H9 (cell line): ENCODE measurements at regions not wholly inside any gene's neighbourhood (a gene's known extent, or its start where the extent isn't known, plus 50 kb on each side); places are given as distances from the start of the nearest gene placed in this dataset.

Experiments used
- DNase-seq: peaks from one replicate; pipeline ENCODE4 v3.0.0-alpha.2; 2017
- H2AFZ ChIP-seq: one replicate; pipeline ENCODE4 v1.6.1; 2013; ENCODE audit warnings: mild to moderate bottlenecking, low read length, control low read depth, moderate library complexity
- H2AK5ac ChIP-seq: 2 replicates; pipeline ENCODE4 v1.6.1; 2013; ENCODE audit warnings: low read length, control low read depth, mixed read lengths; ENCODE audit not compliant: insufficient read length
- H2BK120ac ChIP-seq: one replicate; pipeline ENCODE4 v1.6.1; 2013; ENCODE audit warnings: low read depth, mild to moderate bottlenecking, low read length, control low read depth, inconsistent platforms; ENCODE audit not compliant: poor library complexity, severe bottlenecking
- H2BK12ac ChIP-seq: 2 replicates; pipeline ENCODE4 v1.6.1; 2013; ENCODE audit warnings: low read length, control low read depth, mixed read lengths, low read depth; ENCODE audit not compliant: insufficient read length
- H2BK15ac ChIP-seq: 2 replicates; pipeline ENCODE4 v1.6.1; 2013; ENCODE audit warnings: low read depth, low read length, control low read depth
- H2BK20ac ChIP-seq: one replicate; pipeline ENCODE4 v1.6.1; 2013; ENCODE audit warnings: low read depth, mild to moderate bottlenecking, low read length, control low read depth, inconsistent platforms; ENCODE audit not compliant: poor library complexity, severe bottlenecking
- H2BK5ac ChIP-seq: 2 replicates; pipeline ENCODE4 v1.6.1; 2013; ENCODE audit warnings: low read length, control low read depth, mixed read lengths; ENCODE audit not compliant: insufficient read length
- H3K14ac ChIP-seq: 2 replicates; pipeline ENCODE4 v1.6.1; 2013; ENCODE audit warnings: low read length, control low read depth; ENCODE audit not compliant: insufficient read depth
- H3K18ac ChIP-seq: 2 replicates; pipeline ENCODE4 v1.6.1; 2013; ENCODE audit warnings: low read depth, mild to moderate bottlenecking, mixed read lengths, low read length, control low read depth; ENCODE audit not compliant: insufficient read length
- H3K23ac ChIP-seq: 2 replicates; pipeline ENCODE4 v1.6.1; 2013; ENCODE audit warnings: low read length, control low read depth, mixed read lengths, low read depth; ENCODE audit not compliant: insufficient read length
- H3K23me2 ChIP-seq: 2 replicates; pipeline ENCODE4 v1.6.1; 2013; ENCODE audit warnings: low read depth, mild to moderate bottlenecking, mixed read lengths, low read length, control low read depth; ENCODE audit not compliant: insufficient read length, poor library complexity, severe bottlenecking
- H3K27ac ChIP-seq: 2 replicates; pipeline ENCODE4 v1.5.1; 2013; ENCODE audit warnings: low read length, control low read depth, mixed read lengths, low read depth; ENCODE audit not compliant: insufficient read length
- H3K27me3 ChIP-seq: 2 replicates; pipeline ENCODE4 v1.6.1; 2013; ENCODE audit warnings: low read length, control low read depth, inconsistent platforms; ENCODE audit not compliant: insufficient read depth
- H3K4ac ChIP-seq: 2 replicates; pipeline ENCODE4 v1.6.1; 2013; ENCODE audit warnings: low read depth, mild to moderate bottlenecking, control low read depth, inconsistent platforms, low read length, moderate library complexity
- H3K4me1 ChIP-seq: 2 replicates; pipeline ENCODE4 v1.6.1; 2013; ENCODE audit warnings: low read length, control low read depth, inconsistent platforms; ENCODE audit not compliant: insufficient read depth
- H3K4me2 ChIP-seq: 2 replicates; pipeline ENCODE4 v1.6.1; 2013; ENCODE audit warnings: low read length, control low read depth, mixed read lengths; ENCODE audit not compliant: insufficient read length, insufficient read depth
- H3K56ac ChIP-seq: 2 replicates; pipeline ENCODE4 v1.6.1; 2013; ENCODE audit warnings: low read depth, mild to moderate bottlenecking, mixed read lengths, low read length, control low read depth; ENCODE audit not compliant: insufficient read length
- H3K79me1 ChIP-seq: 2 replicates; pipeline ENCODE4 v1.6.1; 2013; ENCODE audit warnings: low read depth, mild to moderate bottlenecking, moderate library complexity, low read length, control low read depth, inconsistent platforms; ENCODE audit not compliant: insufficient read depth, poor library complexity, severe bottlenecking
- H3K79me2 ChIP-seq: 2 replicates; pipeline ENCODE4 v1.6.1; 2013; ENCODE audit warnings: low read length, control low read depth, inconsistent platforms; ENCODE audit not compliant: insufficient read depth
- H3K9ac ChIP-seq: 2 replicates; pipeline ENCODE4 v1.6.1; 2013; ENCODE audit warnings: low read length, control low read depth, mixed read lengths; ENCODE audit not compliant: insufficient read length; ENCODE audit errors: extremely low read depth
- H3K9me3 ChIP-seq: one replicate; pipeline ENCODE4 v1.6.1; 2013; ENCODE audit warnings: low read depth, low read length, inconsistent platforms; ENCODE audit not compliant: control insufficient read depth
- H3T11ph ChIP-seq: one replicate; pipeline ENCODE4 v1.6.1; 2013; ENCODE audit warnings: mild to moderate bottlenecking, low read length, control low read depth, inconsistent platforms
- H4K20me1 ChIP-seq: one replicate; pipeline ENCODE4 v1.6.1; 2013; ENCODE audit not compliant: control insufficient read depth, insufficient read length, insufficient read depth
- H4K5ac ChIP-seq: 2 replicates; pipeline ENCODE4 v1.6.1; 2013; ENCODE audit warnings: low read depth, mild to moderate bottlenecking, mixed read lengths, low read length, control low read depth; ENCODE audit not compliant: insufficient read length
- H4K8ac ChIP-seq: replicated peaks from 2 replicates; pipeline ENCODE4 v1.6.1; 2013; ENCODE audit warnings: low read length, control low read depth, mixed read lengths, low read depth; ENCODE audit not compliant: insufficient read length
- H4K91ac ChIP-seq: 2 replicates; pipeline ENCODE4 v1.6.1; 2013; ENCODE audit warnings: low read depth, mild to moderate bottlenecking, moderate library complexity, mixed read lengths, low read length, control low read depth; ENCODE audit not compliant: insufficient read length
- H3K27ac Mint-ChIP-seq, 3 experiments: 2 replicates in 2 of 3; 3 replicates in 1 of 3; pipeline ENCODE4 v1.8.0; 2020 to 2021; ENCODE audit warnings: mixed read lengths in 3 of 3, mild to moderate bottlenecking in 1 of 3, moderate library complexity in 1 of 3
- H3K27me3 Mint-ChIP-seq: 2 replicates; pipeline ENCODE4 v1.8.0; 2021; ENCODE audit warnings: low read depth, mild to moderate bottlenecking, moderate library complexity, mixed read lengths
- H3K36me3 Mint-ChIP-seq, 3 experiments: 2 replicates in 2 of 3; 3 replicates in 1 of 3; pipeline ENCODE4 v1.8.0; 2020 to 2021; ENCODE audit warnings: low read depth in 3 of 3, mixed read lengths in 3 of 3; ENCODE audit not compliant: insufficient read depth in 1 of 3
- H3K4me1 Mint-ChIP-seq, 2 experiments: 2 replicates each; pipeline ENCODE4 v1.8.0; 2020; ENCODE audit warnings: mixed read lengths in 2 of 2
- H3K4me3 Mint-ChIP-seq, 2 experiments: 2 replicates in 1 of 2; 3 replicates in 1 of 2; pipeline ENCODE4 v1.8.0; 2020 to 2021; ENCODE audit warnings: mild to moderate bottlenecking in 2 of 2, mixed read lengths in 2 of 2, moderate library complexity in 1 of 2
- H3K9me3 Mint-ChIP-seq, 2 experiments: 2 replicates in 1 of 2; 3 replicates in 1 of 2; pipeline ENCODE4 v1.8.0; 2020; ENCODE audit warnings: mild to moderate bottlenecking in 2 of 2, mixed read lengths in 2 of 2, moderate library complexity in 1 of 2
- CTCF ChIP-seq: fragments of 200-600 bp; sonication (generic); conservative IDR thresholded peaks from 3 replicates; pipeline ENCODE4 v1.8.0; 2021; ENCODE audit warnings: antibody characterized with exemption, mild to moderate bottlenecking
- WGBS: extraction: QIAGEN DNeasy Blood & Tissue Kit; methylation state at CpG from one replicate; pipeline ENCODE4 v1.1.7; 2013; ENCODE audit warnings: missing lambda C conversion rate, low lambda C conversion rate, mixed read lengths; ENCODE audit not compliant: insufficient read length; ENCODE audit errors: extremely low coverage; 5-methylcytosine and 5-hydroxymethylcytosine counted together

GRCh38 chr14:104335611-104336010 lies 197.2 kb downstream of the KIF26A start:
- no peak overlapping the region for H4K8ac ChIP-seq
- no peak for TF ChIP-seq CTCF
- no peak overlapping the region for H3K4me2 ChIP-seq
- no peak overlapping the region for H2BK12ac ChIP-seq
- H3K23me2 ChIP-seq: no peaks in the 10 kb centered on the region
- H3K4me3 Mint-ChIP-seq: no peak overlapping the region
- no CpG with 5 or more reads among the region's 12 CpGs for WGBS
- no peaks in the 10 kb centered on the region for H3K4me1 ChIP-seq
- no peak overlapping the region for H3K9ac ChIP-seq
- no peak overlapping the region for H4K91ac ChIP-seq
- no peak overlapping the region for H3K56ac ChIP-seq
- H2BK120ac ChIP-seq: no peak overlapping the region
- no peaks in the 10 kb centered on the region for H3K4me1 Mint-ChIP-seq
- H3T11ph ChIP-seq: no peak overlapping the region
- peaks cover 0 to 4% (median 3%) of the 10 kb centered on the region in 3 experiments; a peak in 4 of 7 replicates for H3K36me3 Mint-ChIP-seq
- H2BK5ac ChIP-seq: no peak overlapping the region
- H3K18ac ChIP-seq: no peak overlapping the region
- no peaks in the 10 kb centered on the region for H3K79me1 ChIP-seq
- peaks cover 40% of the 10 kb centered on the region for H3K27me3 Mint-ChIP-seq
- no peak overlapping the region for H3K4ac ChIP-seq
- H2AK5ac ChIP-seq: no peak overlapping the region
- H4K5ac ChIP-seq: no peak overlapping the region
- peaks cover 18 to 19% of the 10 kb centered on the region in 2 experiments for H3K9me3 Mint-ChIP-seq
- H2BK15ac ChIP-seq: no peak overlapping the region
- H3K27ac Mint-ChIP-seq: no peak overlapping the region
- H3K27me3 ChIP-seq: no peaks in the 10 kb centered on the region
- no peaks in the 10 kb centered on the region for H3K9me3 ChIP-seq
- no peak overlapping the region for H2BK20ac ChIP-seq
- H2AFZ ChIP-seq: no peak overlapping the region
- no peaks in the 10 kb centered on the region for H4K20me1 ChIP-seq
- H3K23ac ChIP-seq: no peak overlapping the region
- H3K79me2 ChIP-seq: no peaks in the 10 kb centered on the region
- H3K14ac ChIP-seq: no peak overlapping the region; the same call in 1 of the 2 replicates
- peak; percentile 19 for DNase-seq
- H3K27ac ChIP-seq: no peak overlapping the region
